ENCODE measurements at regions not wholly inside any gene's neighbourhood (a gene's known extent, or its start where the extent isn't known, plus 50 kb on each side); places are given as distances from the start of the nearest gene placed in this dataset.

GRCh38 chr1:58264462-58264861, 282.1 kb downstream of the OMA1 start:
- H3K36me3 ChIP-seq (ENCODE audit: control insufficient read depth, insufficient read depth, low read length), result no peaks in the 10 kb centered on the region
- TF ChIP-seq CTCF (IDR thresholded peaks at IDR 0.05; ENCODE audit: insufficient read depth, low read length, poor library complexity, severe bottlenecking), result no peak
- no peaks in the 10 kb centered on the region for H3K27me3 ChIP-seq (replicated peaks; ENCODE audit: control insufficient read depth, insufficient read depth, low read length)
- no peak for DNase-seq (ENCODE audit: extremely low read depth, insufficient read length)
- no peak overlapping the region for H3K4me3 ChIP-seq (replicated peaks; ENCODE audit: low read depth, low read length)

GRCh38 chr1:58262702-58263101, 283.8 kb downstream of the OMA1 start:
- DNase-seq (ENCODE audit: extremely low read depth, insufficient read length), result no peak
- TF ChIP-seq CTCF (IDR thresholded peaks at IDR 0.05; ENCODE audit: insufficient read depth, low read length, poor library complexity, severe bottlenecking), result no peak
- no peaks in the 10 kb centered on the region for H3K36me3 ChIP-seq (ENCODE audit: control insufficient read depth, insufficient read depth, low read length)
- no peak overlapping the region for H3K4me3 ChIP-seq (replicated peaks; ENCODE audit: low read depth, low read length)
- H3K27me3 ChIP-seq (replicated peaks; ENCODE audit: control insufficient read depth, insufficient read depth, low read length), result no peaks in the 10 kb centered on the region

GRCh38 chr1:58258082-58258481, 288.4 kb downstream of the OMA1 start:
- no peaks in the 10 kb centered on the region for H3K36me3 ChIP-seq (ENCODE audit: control insufficient read depth, insufficient read depth, low read length)

GRCh38 chr1:58257003-58257402, 289.5 kb downstream of the OMA1 start:
- Histone ChIP-seq H3K36me3 (ENCODE audit: control insufficient read depth, insufficient read depth, low read length) (no peaks in the 10 kb centered on the region), H3K27me3 (replicated peaks; ENCODE audit: control insufficient read depth, insufficient read depth, low read length) (no peaks in the 10 kb centered on the region), H3K4me3 (replicated peaks; ENCODE audit: low read depth, low read length) (no peak overlapping the region)
- no peak for TF ChIP-seq CTCF (IDR thresholded peaks at IDR 0.05; ENCODE audit: insufficient read depth, low read length, poor library complexity, severe bottlenecking)
- no peak for DNase-seq (ENCODE audit: extremely low read depth, insufficient read length)

More at GRCh38 chr1:58258082-58258481, 288.4 kb downstream of the OMA1 start:
- no peak for DNase-seq (ENCODE audit: extremely low read depth, insufficient read length)
- no peak overlapping the region for H3K4me3 ChIP-seq (replicated peaks; ENCODE audit: low read depth, low read length)
- no peaks in the 10 kb centered on the region for H3K27me3 ChIP-seq (replicated peaks; ENCODE audit: control insufficient read depth, insufficient read depth, low read length)
- TF ChIP-seq CTCF (IDR thresholded peaks at IDR 0.05; ENCODE audit: insufficient read depth, low read length, poor library complexity, severe bottlenecking), result no peak

GRCh38 chr1:58256546-58256945, 290.0 kb downstream of the OMA1 start:
- Histone ChIP-seq H3K4me3 (replicated peaks; ENCODE audit: low read depth, low read length) (no peak overlapping the region), H3K36me3 (ENCODE audit: control insufficient read depth, insufficient read depth, low read length) (no peaks in the 10 kb centered on the region), H3K27me3 (replicated peaks; ENCODE audit: control insufficient read depth, insufficient read depth, low read length) (no peaks in the 10 kb centered on the region)
- DNase-seq (ENCODE audit: extremely low read depth, insufficient read length), result no peak
- no peak for TF ChIP-seq CTCF (IDR thresholded peaks at IDR 0.05; ENCODE audit: insufficient read depth, low read length, poor library complexity, severe bottlenecking)

- no peaks in the 10 kb centered on the region for H3K27me3 ChIP-seq (replicated peaks; ENCODE audit: control insufficient read depth, insufficient read depth, low read length)
- TF ChIP-seq CTCF (IDR thresholded peaks at IDR 0.05; ENCODE audit: insufficient read depth, low read length, poor library complexity, severe bottlenecking), result no peak
- no peak overlapping the region for H3K4me3 ChIP-seq (replicated peaks; ENCODE audit: low read depth, low read length)
- no peak for DNase-seq (ENCODE audit: extremely low read depth, insufficient read length)
- no peaks in the 10 kb centered on the region for H3K36me3 ChIP-seq (ENCODE audit: control insufficient read depth, insufficient read depth, low read length)
These were observed 290.5 kb downstream of the OMA1 start for GRCh38 chr1:58256041-58256440.

All from GM06990 (cell line).